ENCODE measurements at regions not wholly inside any gene's neighbourhood (a gene's known extent, or its start where the extent isn't known, plus 50 kb on each side); places are given as distances from the start of the nearest gene placed in this dataset.
"Not testable (repeated sequence)": the region's sequence is repeated elsewhere in the genome, so short reads cannot be mapped to it uniquely, and the experiment has no call there.

- ATAC-seq (no peak), DNase-seq (no peak)
- H3K9me3 ChIP-seq (ENCODE audit: control insufficient read depth, low read length, poor library complexity, severe bottlenecking) = no peaks in the 10 kb centered on the region
- Mint-ChIP-seq H3K4me3 (no peak overlapping the region), H3K27ac (no peak overlapping the region), H3K36me3 (ENCODE audit: low read depth) (peaks cover 2% of the 10 kb centered on the region), H3K4me1 (no peaks in the 10 kb centered on the region), H3K27me3 (peaks cover 9% of the 10 kb centered on the region)
Measured at GRCh38 chr14:94840467-94840866, 70.6 kb upstream of the GSC start.

DNA sequence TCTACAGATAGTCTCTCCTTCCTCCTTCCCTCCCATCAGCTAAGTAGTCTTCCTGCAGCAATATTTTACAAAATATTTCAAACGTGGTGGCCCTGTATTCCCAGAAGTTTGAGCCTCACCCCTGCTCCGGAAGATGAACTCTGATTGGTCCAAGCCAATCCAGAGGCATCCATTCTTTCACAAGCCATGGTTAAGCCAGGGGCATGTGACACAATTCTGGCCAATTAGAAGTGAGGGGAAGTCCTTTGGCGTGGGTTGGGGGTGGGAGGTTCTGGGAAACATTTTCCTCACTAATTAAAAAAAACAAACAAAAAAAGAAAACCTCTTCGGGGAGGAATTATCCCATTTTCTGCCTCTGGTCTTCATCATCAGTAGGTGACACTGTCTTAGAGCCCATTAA lies 69.4 kb upstream of the GSC start:
- Mint-ChIP-seq H3K27ac (no peak overlapping the region), H3K4me1 (no peaks in the 10 kb centered on the region), H3K4me3 (no peak overlapping the region), H3K27me3 (peaks cover 9% of the 10 kb centered on the region), H3K36me3 (ENCODE audit: low read depth) (peaks cover 2% of the 10 kb centered on the region)
- DNase-seq = no peak
- ATAC-seq = no peak
- H3K9me3 ChIP-seq (ENCODE audit: control insufficient read depth, low read length, poor library complexity, severe bottlenecking) = no peaks in the 10 kb centered on the region

DNA sequence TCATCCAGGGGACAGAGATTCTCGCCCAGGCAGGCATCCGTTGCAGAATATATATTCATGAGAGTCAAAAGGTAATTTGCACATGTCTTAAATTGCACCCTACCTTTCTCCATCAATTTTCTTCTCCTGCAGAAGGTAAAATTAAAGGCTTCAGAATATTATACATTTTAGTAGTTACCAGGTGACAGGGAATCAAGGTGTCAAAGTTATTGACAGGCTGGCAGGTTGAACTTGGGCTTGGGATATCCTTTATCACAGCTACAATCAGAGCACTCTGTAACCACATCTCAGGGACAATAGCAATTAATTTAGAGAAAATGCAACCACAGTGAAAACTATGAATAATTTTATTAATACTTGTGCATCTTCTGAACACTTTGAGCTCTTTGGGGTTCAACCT lies 66.9 kb upstream of the GSC start:
- DNase-seq (no peak), ATAC-seq (no peak)
- H3K9me3 ChIP-seq (ENCODE audit: control insufficient read depth, low read length, poor library complexity, severe bottlenecking) = no peaks in the 10 kb centered on the region
- Mint-ChIP-seq H3K4me3 (no peak overlapping the region), H3K4me1 (no peaks in the 10 kb centered on the region), H3K36me3 (ENCODE audit: low read depth) (peaks cover 2% of the 10 kb centered on the region), H3K27ac (no peak overlapping the region), H3K27me3 (peaks cover 9% of the 10 kb centered on the region)

GRCh38 chr14:94833633-94834032 lies 63.7 kb upstream of the GSC start:
- DNase-seq (no peak), ATAC-seq (no peak)
- H3K36me3 Mint-ChIP-seq (ENCODE audit: low read depth) = no peaks in the 10 kb centered on the region
- no peaks in the 10 kb centered on the region for H3K4me1 Mint-ChIP-seq
- H3K27ac Mint-ChIP-seq = no peak overlapping the region
- no peaks in the 10 kb centered on the region for H3K27me3 Mint-ChIP-seq
- no peak overlapping the region for H3K4me3 Mint-ChIP-seq
- no peaks in the 10 kb centered on the region for H3K9me3 ChIP-seq (ENCODE audit: control insufficient read depth, low read length, poor library complexity, severe bottlenecking)

GRCh38 chr14:94831085-94831484 lies 61.2 kb upstream of the GSC start:
- Mint-ChIP-seq H3K27me3 (no peaks in the 10 kb centered on the region), H3K27ac (no peak overlapping the region), H3K36me3 (ENCODE audit: low read depth) (no peaks in the 10 kb centered on the region), H3K4me3 (no peak overlapping the region), H3K4me1 (no peaks in the 10 kb centered on the region)
- ATAC-seq (no peak), DNase-seq (no peak)
- H3K9me3 ChIP-seq (ENCODE audit: control insufficient read depth, low read length, poor library complexity, severe bottlenecking) = no peaks in the 10 kb centered on the region

GRCh38 chr14:94827711-94828447 lies 58.0 kb upstream of the GSC start:
- DNase-seq = no peak
- H3K27me3 Mint-ChIP-seq = peaks cover 8% of the 10 kb centered on the region

DNA sequence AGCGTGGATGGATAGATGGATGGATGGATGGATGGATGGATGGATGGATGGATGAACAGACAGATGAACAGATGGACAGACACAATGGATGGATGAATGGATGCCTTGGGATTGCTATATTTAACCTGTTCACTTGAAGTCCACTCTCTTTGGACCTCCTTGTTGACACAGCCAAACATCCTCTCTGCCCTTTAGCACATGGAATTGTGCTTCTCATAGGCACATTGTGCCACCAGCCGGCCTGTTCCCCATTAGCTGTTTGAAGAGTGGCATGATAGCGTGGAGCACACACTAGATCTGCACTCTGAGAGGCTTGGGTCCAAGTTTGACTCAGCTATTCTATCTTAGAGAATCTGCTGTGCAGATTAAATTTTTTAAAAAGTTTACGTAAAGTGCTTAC lies 56.9 kb upstream of the GSC start:
- peaks cover 12% of the 10 kb centered on the region for H3K27me3 Mint-ChIP-seq
- no peak for DNase-seq
- H3K27ac Mint-ChIP-seq = no peak overlapping the region
- H3K4me1 Mint-ChIP-seq = no peaks in the 10 kb centered on the region
- H3K4me3 Mint-ChIP-seq = no peak overlapping the region
- no peak for ATAC-seq
- no peaks in the 10 kb centered on the region for H3K36me3 Mint-ChIP-seq (ENCODE audit: low read depth)
- no peaks in the 10 kb centered on the region for H3K9me3 ChIP-seq (ENCODE audit: control insufficient read depth, low read length, poor library complexity, severe bottlenecking)

More at GRCh38 chr14:94827711-94828447, 58.0 kb upstream of the GSC start:
- Mint-ChIP-seq H3K4me1 (no peaks in the 10 kb centered on the region), H3K36me3 (ENCODE audit: low read depth) (no peaks in the 10 kb centered on the region), H3K4me3 (no peak overlapping the region), H3K27ac (no peak overlapping the region)
- ATAC-seq = no peak
- no peaks in the 10 kb centered on the region for H3K9me3 ChIP-seq (ENCODE audit: control insufficient read depth, low read length, poor library complexity, severe bottlenecking)

GRCh38 chr14:94823556-94824341 lies 53.8 kb upstream of the GSC start:
- DNase-seq = no peak
- H3K9me3 ChIP-seq (ENCODE audit: control insufficient read depth, low read length, poor library complexity, severe bottlenecking) = no peaks in the 10 kb centered on the region
- Mint-ChIP-seq H3K27me3 (peaks cover 17% of the 10 kb centered on the region), H3K4me1 (no peaks in the 10 kb centered on the region), H3K27ac (no peak overlapping the region), H3K4me3 (no peak overlapping the region), H3K36me3 (ENCODE audit: low read depth) (no peaks in the 10 kb centered on the region)
- no peak for ATAC-seq

GRCh38 chr14:94821705-94822104 lies 51.8 kb upstream of the GSC start:
- no peaks in the 10 kb centered on the region for H3K4me1 Mint-ChIP-seq
- no peak for ATAC-seq
- H3K36me3 Mint-ChIP-seq (ENCODE audit: low read depth) = no peaks in the 10 kb centered on the region
- peaks cover 17% of the 10 kb centered on the region for H3K27me3 Mint-ChIP-seq
- no peak overlapping the region for H3K4me3 Mint-ChIP-seq
- H3K27ac Mint-ChIP-seq = no peak overlapping the region
- no peaks in the 10 kb centered on the region for H3K9me3 ChIP-seq (ENCODE audit: control insufficient read depth, low read length, poor library complexity, severe bottlenecking)
- no peak for DNase-seq

GRCh38 chr14:94820932-94821331 lies 51.0 kb upstream of the GSC start:
- not testable (repeated sequence) for DNase-seq; H3K9me3 ChIP-seq (ENCODE audit: control insufficient read depth, low read length, poor library complexity, severe bottlenecking); H3K27ac Mint-ChIP-seq; H3K4me1 Mint-ChIP-seq; H3K36me3 Mint-ChIP-seq (ENCODE audit: low read depth); H3K4me3 Mint-ChIP-seq; ATAC-seq
- peaks cover 23% of the 10 kb centered on the region for H3K27me3 Mint-ChIP-seq

All from T-helper 17 cell (primary cell).